ENCODE measurements at regions not wholly inside any gene's neighbourhood (a gene's known extent, or its start where the extent isn't known, plus 50 kb on each side); places are given as distances from the start of the nearest gene placed in this dataset.

DNA sequence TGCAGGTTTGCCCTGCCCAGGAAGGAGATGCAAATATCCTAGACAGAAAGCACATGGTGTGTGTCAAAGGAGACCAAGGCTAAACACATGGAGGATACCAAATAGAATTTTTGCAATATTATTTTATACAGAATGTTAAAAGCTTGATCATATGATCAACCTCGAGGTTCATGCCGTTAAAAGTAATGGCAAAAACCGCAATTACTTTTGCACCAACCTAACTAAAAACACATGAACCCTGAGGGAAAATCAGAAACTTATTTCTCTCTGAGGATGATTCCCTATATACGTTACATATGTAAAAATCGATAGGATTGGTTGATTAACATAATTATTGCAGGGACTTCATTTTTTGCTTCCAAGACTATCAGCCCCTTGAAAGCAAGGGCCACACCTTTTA lies 88.1 kb downstream of the MZT1 start:
- CTCF ChIA-PET: no interaction called here
- DNase-seq (ENCODE audit: low spot score): no peak
- Histone ChIP-seq H3K27ac (ENCODE audit: low read depth, low read length, poor library complexity, severe bottlenecking) (no peak overlapping the region), H3K4me3 (ENCODE audit: low read depth, low read length, poor library complexity, severe bottlenecking) (no peak overlapping the region), H3K27me3 (replicated peaks; ENCODE audit: insufficient read depth, low read depth, low read length, poor library complexity) (peaks cover 24% of the 10 kb centered on the region), H3K9me3 (ENCODE audit: low read depth, low read length, poor library complexity, severe bottlenecking) (no peaks in the 10 kb centered on the region), H3K4me1 (ENCODE audit: insufficient read depth, low read length, poor library complexity, severe bottlenecking) (no peaks in the 10 kb centered on the region), H3K36me3 (ENCODE audit: insufficient read depth, low read length, poor library complexity, severe bottlenecking) (no peaks in the 10 kb centered on the region)
- BruUV-seq (replicated peaks): no TSS peak
- TF ChIP-seq EZH2 (IDR thresholded peaks at IDR 0.05; ENCODE audit: borderline replicate concordance, low read depth, low read length, poor library complexity, severe bottlenecking): no peak
- TF ChIP-seq, protein P1, sequence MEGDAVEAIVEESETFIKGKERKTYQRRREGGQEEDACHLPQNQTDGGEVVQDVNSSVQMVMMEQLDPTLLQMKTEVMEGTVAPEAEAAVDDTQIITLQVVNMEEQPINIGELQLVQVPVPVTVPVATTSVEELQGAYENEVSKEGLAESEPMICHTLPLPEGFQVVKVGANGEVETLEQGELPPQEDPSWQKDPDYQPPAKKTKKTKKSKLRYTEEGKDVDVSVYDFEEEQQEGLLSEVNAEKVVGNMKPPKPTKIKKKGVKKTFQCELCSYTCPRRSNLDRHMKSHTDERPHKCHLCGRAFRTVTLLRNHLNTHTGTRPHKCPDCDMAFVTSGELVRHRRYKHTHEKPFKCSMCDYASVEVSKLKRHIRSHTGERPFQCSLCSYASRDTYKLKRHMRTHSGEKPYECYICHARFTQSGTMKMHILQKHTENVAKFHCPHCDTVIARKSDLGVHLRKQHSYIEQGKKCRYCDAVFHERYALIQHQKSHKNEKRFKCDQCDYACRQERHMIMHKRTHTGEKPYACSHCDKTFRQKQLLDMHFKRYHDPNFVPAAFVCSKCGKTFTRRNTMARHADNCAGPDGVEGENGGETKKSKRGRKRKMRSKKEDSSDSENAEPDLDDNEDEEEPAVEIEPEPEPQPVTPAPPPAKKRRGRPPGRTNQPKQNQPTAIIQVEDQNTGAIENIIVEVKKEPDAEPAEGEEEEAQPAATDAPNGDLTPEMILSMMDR (conservative IDR thresholded peaks at IDR 0.05; ENCODE audit: low read depth, low read length): no peak
- intact Hi-C loops (cut with micrococcal nuclease; ENCODE audit: unreplicated experiment): no loop called here
- POLR2A ChIA-PET (ENCODE audit: low non-redundant PET): no interaction called here

DNA sequence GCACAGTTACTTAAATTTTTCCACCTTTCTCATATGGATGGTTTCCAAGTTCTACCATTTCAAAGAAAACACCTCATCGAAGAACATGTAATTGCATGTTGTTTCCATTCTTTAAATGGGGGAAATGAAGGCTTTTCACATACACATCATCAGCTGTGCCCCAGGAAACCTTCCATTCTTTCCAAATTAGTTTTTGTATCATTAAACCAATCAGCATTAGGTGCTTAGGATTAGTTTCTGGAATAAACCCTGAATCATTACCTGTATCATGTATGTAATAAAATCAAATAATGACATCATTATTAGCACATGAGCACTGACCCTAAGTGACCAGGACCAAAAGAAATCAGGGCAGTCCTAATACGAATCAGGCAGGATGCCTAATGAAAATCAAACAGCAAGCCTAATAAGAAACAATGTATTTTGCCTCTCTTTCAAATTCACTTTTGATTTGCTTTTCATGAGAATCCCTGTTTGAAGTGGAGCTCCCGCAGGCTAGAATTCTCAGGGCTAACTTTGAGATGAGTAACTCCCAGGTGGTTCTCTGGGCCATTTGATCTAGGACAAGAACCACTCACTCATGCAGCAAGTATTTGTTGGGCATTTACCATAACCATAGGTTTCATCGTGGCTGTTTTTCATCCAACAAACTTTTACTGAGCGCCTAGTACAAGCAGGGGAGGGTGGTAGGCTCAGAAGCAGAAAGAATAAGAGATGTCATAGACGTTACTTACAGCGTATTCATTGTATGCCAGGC lies 89.2 kb downstream of the MZT1 start:
- H3K4me1 ChIP-seq (ENCODE audit: insufficient read depth, low read length, poor library complexity, severe bottlenecking): no peaks in the 10 kb centered on the region
- H3K36me3 ChIP-seq (ENCODE audit: insufficient read depth, low read length, poor library complexity, severe bottlenecking): no peaks in the 10 kb centered on the region
- no TSS peak for BruUV-seq (replicated peaks)
- H3K27ac ChIP-seq (ENCODE audit: low read depth, low read length, poor library complexity, severe bottlenecking): no peak overlapping the region
- CTCF ChIA-PET: no interaction called here
- intact Hi-C loops (cut with micrococcal nuclease; ENCODE audit: unreplicated experiment): no loop called here
- H3K4me3 ChIP-seq (ENCODE audit: low read depth, low read length, poor library complexity, severe bottlenecking): no peak overlapping the region
- no peak for DNase-seq (ENCODE audit: low spot score)
- no peak for TF ChIP-seq EZH2 (IDR thresholded peaks at IDR 0.05; ENCODE audit: borderline replicate concordance, low read depth, low read length, poor library complexity, severe bottlenecking)
- TF ChIP-seq, protein P1 (conservative IDR thresholded peaks at IDR 0.05; ENCODE audit: low read depth, low read length): no peak
- POLR2A ChIA-PET (ENCODE audit: low non-redundant PET): no interaction called here
- no peaks in the 10 kb centered on the region for H3K9me3 ChIP-seq (ENCODE audit: low read depth, low read length, poor library complexity, severe bottlenecking)
- peaks cover 24% of the 10 kb centered on the region for H3K27me3 ChIP-seq (replicated peaks; ENCODE audit: insufficient read depth, low read depth, low read length, poor library complexity)

DNA sequence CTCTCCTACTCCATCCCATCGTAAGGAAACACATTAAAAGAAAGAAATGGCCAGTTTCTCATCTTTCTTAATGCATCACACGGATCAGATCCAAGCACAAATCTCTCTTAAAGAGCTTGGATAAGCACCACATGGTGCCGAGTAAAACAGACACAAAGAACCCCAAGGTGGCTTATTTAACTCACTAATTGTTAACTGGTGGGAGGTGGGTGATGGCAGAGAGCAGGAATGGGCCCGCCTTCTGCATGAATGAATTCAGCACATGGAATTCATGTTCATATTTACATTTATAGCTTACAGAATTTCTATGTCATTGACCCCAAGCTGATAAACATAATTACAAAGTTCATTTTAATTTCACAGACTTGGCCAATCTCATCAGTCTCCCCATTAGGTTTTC lies 89.9 kb downstream of the MZT1 start:
- intact Hi-C loops (cut with micrococcal nuclease; ENCODE audit: unreplicated experiment): no loop called here
- TF ChIP-seq, protein P1 (conservative IDR thresholded peaks at IDR 0.05; ENCODE audit: low read depth, low read length): no peak
- TF ChIP-seq EZH2 (IDR thresholded peaks at IDR 0.05; ENCODE audit: borderline replicate concordance, low read depth, low read length, poor library complexity, severe bottlenecking): no peak
- no peak overlapping the region for H3K4me3 ChIP-seq (ENCODE audit: low read depth, low read length, poor library complexity, severe bottlenecking)
- no peaks in the 10 kb centered on the region for H3K4me1 ChIP-seq (ENCODE audit: insufficient read depth, low read length, poor library complexity, severe bottlenecking)
- no peaks in the 10 kb centered on the region for H3K9me3 ChIP-seq (ENCODE audit: low read depth, low read length, poor library complexity, severe bottlenecking)
- DNase-seq (ENCODE audit: low spot score): no peak
- POLR2A ChIA-PET (ENCODE audit: low non-redundant PET): no interaction called here
- H3K27me3 ChIP-seq (replicated peaks; ENCODE audit: insufficient read depth, low read depth, low read length, poor library complexity): peaks cover 24% of the 10 kb centered on the region
- no peaks in the 10 kb centered on the region for H3K36me3 ChIP-seq (ENCODE audit: insufficient read depth, low read length, poor library complexity, severe bottlenecking)
- CTCF ChIA-PET: no interaction called here
- no TSS peak for BruUV-seq (replicated peaks)
- no peak overlapping the region for H3K27ac ChIP-seq (ENCODE audit: low read depth, low read length, poor library complexity, severe bottlenecking)
